ENCODE measurements at regions not wholly inside any gene's neighbourhood (a gene's known extent, or its start where the extent isn't known, plus 50 kb on each side); places are given as distances from the start of the nearest gene placed in this dataset.

GRCh38 chr13:50309882-50310594, 294.8 kb downstream of the KCNRG start:
- no CpG with 5 or more reads among the region's 7 CpGs for WGBS (ENCODE audit: extremely low coverage, insufficient read length, low lambda C conversion rate)
- no peak overlapping the region for H4K91ac ChIP-seq (ENCODE audit: insufficient read length, low read depth, low read length)
- H3K4me1 Mint-ChIP-seq: peaks cover 6 to 7% of the 10 kb centered on the region in 2 experiments
- no peaks in the 10 kb centered on the region for H3K9me3 Mint-ChIP-seq
- H2BK5ac ChIP-seq (ENCODE audit: insufficient read length, low read length): no peak overlapping the region
- H3K4ac ChIP-seq (ENCODE audit: low read depth, low read length): no peak overlapping the region
- H3K27me3 ChIP-seq (ENCODE audit: insufficient read depth, low read length): no peaks in the 10 kb centered on the region
- H2BK12ac ChIP-seq (ENCODE audit: insufficient read length, low read depth, low read length): no peak overlapping the region
- no peak overlapping the region for H2AFZ ChIP-seq (ENCODE audit: low read length)
- no peak overlapping the region for H3K14ac ChIP-seq (ENCODE audit: insufficient read depth, low read length)
- no peak overlapping the region for H3K27ac Mint-ChIP-seq
- no peak overlapping the region for H3K23ac ChIP-seq (ENCODE audit: insufficient read length, low read depth, low read length)
- no peaks in the 10 kb centered on the region for H3K36me3 Mint-ChIP-seq (ENCODE audit: insufficient read depth in 1 of 3, low read depth in 3 of 3)
- no peak overlapping the region for H3K18ac ChIP-seq (ENCODE audit: insufficient read length, low read depth, low read length)
- H3K56ac ChIP-seq (ENCODE audit: insufficient read length, low read depth, low read length): no peak overlapping the region
- no peaks in the 10 kb centered on the region for H3K23me2 ChIP-seq (ENCODE audit: insufficient read length, low read depth, low read length, poor library complexity, severe bottlenecking)
- no peaks in the 10 kb centered on the region for H3K27me3 Mint-ChIP-seq (ENCODE audit: low read depth)
- H3K4me2 ChIP-seq (ENCODE audit: insufficient read depth, insufficient read length, low read length): no peak overlapping the region
- H3K9ac ChIP-seq (ENCODE audit: extremely low read depth, insufficient read length, low read length): no peak overlapping the region
- no peaks in the 10 kb centered on the region for H4K20me1 ChIP-seq (ENCODE audit: control insufficient read depth, insufficient read depth, insufficient read length)
- peak; percentile 34 for DNase-seq
- H4K8ac ChIP-seq (replicated peaks; ENCODE audit: insufficient read length, low read depth, low read length): no peak overlapping the region
- H2BK20ac ChIP-seq (ENCODE audit: low read depth, low read length, poor library complexity, severe bottlenecking): no peak overlapping the region
- no peaks in the 10 kb centered on the region for H3K79me1 ChIP-seq (ENCODE audit: insufficient read depth, low read depth, low read length, poor library complexity, severe bottlenecking)
- no peak overlapping the region for H2BK120ac ChIP-seq (ENCODE audit: low read depth, low read length, poor library complexity, severe bottlenecking)
- no peaks in the 10 kb centered on the region for H3K4me1 ChIP-seq (ENCODE audit: insufficient read depth, low read length)
- no peaks in the 10 kb centered on the region for H3K79me2 ChIP-seq (ENCODE audit: insufficient read depth, low read length)
- H2BK15ac ChIP-seq (ENCODE audit: low read depth, low read length): no peak overlapping the region
- TF ChIP-seq CTCF (conservative IDR thresholded peaks at IDR 0.05): no peak
- H2AK5ac ChIP-seq (ENCODE audit: insufficient read length, low read length): no peak overlapping the region
- no peak overlapping the region for H4K5ac ChIP-seq (ENCODE audit: insufficient read length, low read depth, low read length)
- no peak overlapping the region for H3K4me3 Mint-ChIP-seq
- H3K9me3 ChIP-seq (ENCODE audit: control insufficient read depth, low read depth, low read length): no peaks in the 10 kb centered on the region
- no peak overlapping the region for H3T11ph ChIP-seq (ENCODE audit: low read length)
- no peak overlapping the region for H3K27ac ChIP-seq (ENCODE audit: insufficient read length, low read depth, low read length)

Data from H9 (cell line).